ENCODE measurements at regions not wholly inside any gene's neighbourhood (a gene's known extent, or its start where the extent isn't known, plus 50 kb on each side); places are given as distances from the start of the nearest gene placed in this dataset.

GRCh38 chr4:67234296-67234695 is 311.0 kb downstream of the CENPC start:
- DNase-seq (ENCODE audit: low read depth): no peak

DNA sequence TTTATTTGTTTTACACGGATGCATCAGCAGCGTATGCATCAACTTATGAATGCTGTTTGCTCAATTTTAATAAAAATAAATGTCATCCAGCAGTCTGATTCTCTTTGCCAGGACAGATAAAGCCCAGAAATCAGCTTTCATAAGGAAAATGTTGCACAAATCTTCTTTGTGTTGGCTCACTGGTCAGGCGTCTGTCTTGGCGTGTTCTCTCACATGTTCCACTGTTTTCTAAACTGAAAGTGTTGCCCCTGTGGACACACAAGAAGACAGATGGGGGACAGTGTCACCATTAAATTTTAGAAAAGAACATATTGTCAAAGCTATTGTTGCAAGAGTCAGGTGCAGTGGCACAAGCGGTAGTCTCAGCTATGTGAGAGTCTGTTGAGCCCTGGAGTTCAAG is 316.2 kb downstream of the CENPC start:
- DNase-seq (ENCODE audit: low read depth): no peak

GRCh38 chr4:67220861-67221260 is 324.4 kb downstream of the CENPC start:
- DNase-seq (ENCODE audit: low read depth): no peak

GRCh38 chr4:67218883-67219282 is 326.4 kb downstream of the CENPC start:
- no peak for DNase-seq (ENCODE audit: low read depth)

DNA sequence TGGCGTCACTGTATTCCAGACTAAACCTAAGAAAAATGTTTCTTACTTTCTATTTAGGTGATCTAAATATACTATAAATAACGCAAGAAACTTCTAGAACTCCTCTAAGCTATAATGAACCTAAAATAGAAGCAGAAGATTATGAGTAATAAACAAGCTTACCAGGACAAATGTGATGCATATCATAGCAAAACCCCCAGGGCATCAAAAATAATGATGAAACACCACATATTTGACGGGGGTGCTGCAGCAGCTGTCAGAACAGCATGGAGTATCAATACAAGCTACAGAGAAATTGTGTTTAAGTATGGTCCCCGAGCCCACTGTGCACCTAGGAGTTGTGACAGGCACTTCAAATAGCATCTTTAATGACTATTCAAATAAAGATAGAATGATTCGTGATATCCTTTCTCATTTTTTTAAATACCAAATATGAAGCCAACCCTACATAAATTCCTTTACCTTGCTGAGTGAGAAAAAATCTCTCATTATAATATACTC is 337.3 kb downstream of the CENPC start:
- DNase-seq (ENCODE audit: low read depth): no peak

GRCh38 chr4:67204441-67204840 is 340.9 kb downstream of the CENPC start:
- no peak for DNase-seq (ENCODE audit: low read depth)

DNA sequence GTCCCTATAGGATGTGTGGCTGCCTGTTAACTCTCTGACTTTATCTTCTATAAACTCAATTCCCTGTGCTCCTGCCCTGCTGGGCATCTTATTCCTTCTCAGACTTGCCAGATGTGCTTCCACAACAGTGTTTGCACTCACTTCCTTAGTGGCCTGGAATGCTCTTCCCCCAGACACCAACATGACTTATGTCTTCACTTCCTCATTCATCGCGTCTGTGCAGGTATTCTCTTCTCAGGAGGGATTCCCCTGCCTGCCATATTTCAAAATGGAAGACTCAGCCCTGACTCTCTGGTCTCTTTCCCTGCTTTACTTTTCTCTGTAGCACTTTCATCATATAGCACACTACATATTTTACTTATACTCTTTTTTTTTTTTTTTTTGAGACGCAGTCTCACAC is 344.0 kb downstream of the CENPC start:
- no peak for DNase-seq (ENCODE audit: low read depth)

DNA sequence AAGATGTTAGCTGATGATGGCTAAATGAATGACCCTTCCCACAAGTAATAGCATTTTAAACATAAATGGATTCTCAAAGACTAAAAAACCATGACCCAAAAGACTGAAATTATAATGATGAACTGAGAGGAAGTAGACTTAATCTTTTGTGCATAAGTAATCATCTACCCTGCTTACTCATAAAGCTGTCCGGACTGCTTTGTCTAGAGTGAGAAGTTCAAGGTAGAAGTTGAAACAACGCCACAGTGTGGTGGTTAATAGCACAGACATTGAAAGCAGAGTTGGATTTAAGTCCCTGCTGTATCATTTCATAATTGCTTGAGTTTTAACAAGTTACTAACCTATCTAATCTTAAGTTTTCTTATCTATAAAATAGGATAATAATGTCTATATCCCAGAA is 346.6 kb downstream of the CENPC start:
- DNase-seq (ENCODE audit: low read depth): no peak

GRCh38 chr4:67167849-67168248 is 377.5 kb downstream of the CENPC start:
- DNase-seq (ENCODE audit: low read depth): no peak

DNA sequence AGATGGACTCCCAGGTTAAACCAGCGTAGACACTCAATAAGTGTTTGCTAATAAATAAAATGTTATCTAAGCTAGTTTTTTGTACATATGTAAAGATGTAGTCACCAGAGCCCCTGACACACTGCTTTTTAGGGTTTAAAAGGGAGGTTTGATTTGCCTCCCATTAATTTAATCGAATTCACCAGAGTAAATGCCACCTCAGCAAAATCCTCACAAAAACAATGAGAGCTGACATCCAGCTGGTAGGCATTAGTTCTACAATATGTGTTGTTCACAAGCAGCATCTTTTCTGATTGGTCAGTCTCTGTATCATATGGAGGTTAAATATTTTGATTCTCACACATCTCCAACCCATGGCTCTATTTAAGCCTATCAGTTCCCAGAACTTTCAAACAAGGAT is 382.6 kb downstream of the CENPC start:
- DNase-seq (ENCODE audit: low read depth): no peak

DNA sequence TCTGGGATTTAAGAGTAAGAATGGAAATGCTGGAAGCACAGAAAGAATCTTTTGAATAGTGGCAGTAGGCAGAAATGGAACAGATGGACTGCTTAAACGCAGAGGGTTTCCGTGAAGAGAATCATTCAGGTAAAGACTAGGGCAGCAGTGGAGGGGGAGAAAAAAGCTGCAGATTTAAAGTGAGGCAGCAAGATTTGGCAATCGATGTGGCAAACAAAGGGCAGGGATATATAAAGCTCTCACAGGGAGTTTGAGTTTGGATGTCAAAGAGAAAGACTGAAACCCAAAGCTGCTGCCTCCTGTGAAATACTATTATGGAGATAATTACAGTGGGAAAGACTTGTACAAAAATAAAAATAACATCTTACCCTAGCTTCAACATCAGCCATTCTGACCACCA is 384.0 kb downstream of the CENPC start:
- DNase-seq (ENCODE audit: low read depth): no peak

DNA sequence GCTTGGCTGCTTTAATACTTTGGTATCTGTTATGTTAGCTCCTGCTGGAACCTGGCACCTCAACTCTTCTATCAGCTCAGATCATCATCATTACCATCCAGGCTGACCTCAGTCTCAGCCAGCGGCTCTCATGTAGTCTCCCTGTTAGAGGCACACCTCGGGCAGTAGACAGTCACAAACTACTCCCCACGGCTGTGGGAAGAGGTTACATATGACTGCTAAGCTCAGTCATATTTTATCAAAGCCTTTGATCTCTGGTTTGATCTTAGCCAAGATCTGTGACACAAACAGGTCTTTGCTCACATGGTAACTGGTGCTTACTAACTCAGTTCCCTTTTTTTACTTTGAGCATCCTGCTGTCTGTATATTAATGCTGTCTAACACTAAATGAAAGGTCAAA is 384.9 kb downstream of the CENPC start:
- DNase-seq (ENCODE audit: low read depth): no peak

DNA sequence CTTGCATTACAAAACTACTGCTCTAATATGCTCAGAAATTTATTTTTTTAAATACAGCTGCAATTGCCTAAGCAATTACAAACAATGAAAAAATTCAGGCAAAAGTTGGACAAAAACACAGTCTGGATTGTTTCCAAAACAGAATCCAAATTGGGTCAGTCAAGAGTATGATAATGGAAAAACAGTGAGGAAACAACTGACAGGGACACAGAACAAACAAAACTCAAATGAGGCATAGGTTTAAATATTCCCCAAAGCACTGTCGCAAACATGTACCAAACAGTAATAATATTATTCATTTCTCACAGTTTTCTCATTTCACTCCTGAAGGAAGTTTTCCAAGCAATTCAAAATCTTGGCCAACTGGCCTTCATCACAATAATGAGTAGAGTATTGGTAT is 386.6 kb downstream of the CENPC start:
- no peak for DNase-seq (ENCODE audit: low read depth)

DNA sequence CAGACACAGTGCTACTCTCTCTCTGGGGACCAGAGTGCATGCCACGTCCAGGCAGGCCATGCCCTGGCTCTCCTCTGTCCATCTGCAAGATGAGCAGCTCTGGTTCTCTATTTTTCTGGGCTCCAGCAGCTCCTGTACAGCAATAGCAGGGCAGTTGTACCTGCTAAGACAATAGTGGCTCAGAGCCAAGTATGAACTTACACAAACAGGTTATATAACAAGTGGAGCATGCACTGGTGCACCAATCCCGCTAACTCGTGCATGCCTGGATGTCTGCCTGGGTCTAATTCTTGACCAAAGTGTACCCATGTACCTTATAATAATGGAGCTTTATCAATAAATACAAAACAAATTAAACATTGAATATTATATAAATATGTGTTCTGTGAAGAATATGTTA is 392.3 kb downstream of the CENPC start:
- no peak for DNase-seq (ENCODE audit: low read depth)

GRCh38 chr4:67151376-67152343 is 393.6 kb downstream of the CENPC start:
- DNase-seq (ENCODE audit: low read depth): no peak

GRCh38 chr4:67141586-67141985 is 403.7 kb downstream of the CENPC start:
- DNase-seq (ENCODE audit: low read depth): no peak

DNA sequence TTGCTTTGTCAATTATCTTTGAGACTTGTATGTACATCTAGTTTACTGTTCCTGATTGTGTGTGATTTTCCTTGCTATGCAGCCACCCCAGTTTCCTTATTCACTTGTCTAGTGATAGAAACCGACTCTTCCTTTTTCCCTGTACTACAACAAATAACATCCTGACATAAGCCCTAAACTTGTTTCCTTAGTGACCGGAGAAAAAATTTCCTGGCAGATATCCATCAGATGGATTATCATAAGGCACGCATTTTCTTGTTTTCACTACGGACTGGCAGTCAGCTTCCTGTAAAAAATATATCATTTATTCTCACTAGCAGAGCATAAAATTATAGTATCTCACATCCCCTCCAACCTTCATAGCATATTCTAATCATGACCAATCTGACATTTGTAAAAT is 410.7 kb downstream of the CENPC start:
- DNase-seq (ENCODE audit: low read depth): no peak

DNA sequence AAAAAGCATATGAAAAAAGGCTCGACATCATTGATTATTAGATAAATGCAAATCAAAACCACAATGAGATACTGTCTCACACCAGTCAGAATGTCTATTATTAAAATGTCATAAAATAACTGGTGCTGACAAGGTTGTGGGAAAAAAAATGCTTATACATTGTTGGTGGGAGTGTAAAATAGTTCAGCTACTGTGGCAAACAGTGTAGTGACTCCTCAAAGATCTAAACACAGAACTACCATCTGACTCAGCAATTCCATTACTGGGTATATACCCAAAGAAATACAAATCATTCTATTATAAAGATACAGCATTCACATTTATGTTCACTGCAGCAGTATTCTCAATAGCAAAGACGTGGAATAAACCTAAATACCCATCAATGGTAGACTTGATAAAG is 412.1 kb downstream of the CENPC start:
- DNase-seq (ENCODE audit: low read depth): no peak

DNA sequence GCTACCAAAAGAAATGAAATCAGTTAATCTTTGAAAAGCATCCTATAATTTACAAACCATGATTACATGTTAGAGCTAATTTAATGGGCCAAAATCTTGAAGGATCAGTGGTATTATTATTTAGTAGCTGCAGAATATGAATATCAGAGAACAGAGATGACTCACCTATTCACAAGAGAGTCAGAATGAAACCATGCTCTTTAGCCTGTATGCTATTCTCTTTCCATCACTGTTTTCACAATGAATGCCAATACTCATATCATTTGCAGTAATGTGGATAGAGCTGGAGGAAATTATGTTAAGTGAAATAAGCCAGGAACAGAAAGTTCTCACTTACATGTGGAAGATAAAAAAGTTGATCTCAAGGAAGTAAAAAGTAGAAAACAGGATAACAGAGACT is 414.1 kb downstream of the CENPC start:
- DNase-seq (ENCODE audit: low read depth): no peak

DNA sequence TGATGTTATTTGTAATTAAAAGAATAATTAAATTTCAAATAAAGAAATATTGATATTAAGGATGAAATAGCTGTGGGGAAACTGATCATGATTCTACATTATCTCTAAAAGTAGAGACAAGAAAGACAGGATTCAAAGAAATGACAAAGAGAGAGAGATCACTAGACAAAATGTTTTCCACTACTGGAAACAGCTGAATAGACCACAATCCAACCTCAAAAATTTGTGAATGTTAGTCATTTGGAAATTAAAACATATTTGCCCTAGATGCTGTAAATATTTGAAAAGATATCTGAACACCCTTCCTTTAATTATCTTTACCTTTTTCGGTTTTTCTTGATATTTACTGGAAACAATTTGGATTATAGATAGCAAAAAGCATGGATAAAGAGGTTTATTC is 414.9 kb downstream of the CENPC start:
- DNase-seq (ENCODE audit: low read depth): no peak

DNA sequence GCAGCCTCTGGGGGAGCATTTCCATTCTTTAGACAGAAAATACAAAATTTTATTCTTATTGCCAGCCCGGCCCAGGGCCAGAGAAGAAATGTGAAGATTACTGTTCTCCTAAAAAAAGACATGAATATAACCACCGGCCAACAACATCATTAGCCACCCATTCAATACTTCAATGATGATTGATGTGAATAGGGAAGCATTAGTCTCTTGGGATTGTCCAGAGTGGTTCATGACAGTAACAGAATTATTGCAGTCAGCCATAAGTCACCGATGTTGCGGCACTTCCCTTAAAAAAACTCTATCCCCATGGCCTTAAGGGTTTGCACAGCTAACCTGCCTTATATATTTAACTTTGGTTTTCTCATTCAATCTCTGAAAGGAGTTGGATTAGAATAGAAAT is 418.7 kb downstream of the CENPC start:
- no peak for DNase-seq (ENCODE audit: low read depth)

DNA sequence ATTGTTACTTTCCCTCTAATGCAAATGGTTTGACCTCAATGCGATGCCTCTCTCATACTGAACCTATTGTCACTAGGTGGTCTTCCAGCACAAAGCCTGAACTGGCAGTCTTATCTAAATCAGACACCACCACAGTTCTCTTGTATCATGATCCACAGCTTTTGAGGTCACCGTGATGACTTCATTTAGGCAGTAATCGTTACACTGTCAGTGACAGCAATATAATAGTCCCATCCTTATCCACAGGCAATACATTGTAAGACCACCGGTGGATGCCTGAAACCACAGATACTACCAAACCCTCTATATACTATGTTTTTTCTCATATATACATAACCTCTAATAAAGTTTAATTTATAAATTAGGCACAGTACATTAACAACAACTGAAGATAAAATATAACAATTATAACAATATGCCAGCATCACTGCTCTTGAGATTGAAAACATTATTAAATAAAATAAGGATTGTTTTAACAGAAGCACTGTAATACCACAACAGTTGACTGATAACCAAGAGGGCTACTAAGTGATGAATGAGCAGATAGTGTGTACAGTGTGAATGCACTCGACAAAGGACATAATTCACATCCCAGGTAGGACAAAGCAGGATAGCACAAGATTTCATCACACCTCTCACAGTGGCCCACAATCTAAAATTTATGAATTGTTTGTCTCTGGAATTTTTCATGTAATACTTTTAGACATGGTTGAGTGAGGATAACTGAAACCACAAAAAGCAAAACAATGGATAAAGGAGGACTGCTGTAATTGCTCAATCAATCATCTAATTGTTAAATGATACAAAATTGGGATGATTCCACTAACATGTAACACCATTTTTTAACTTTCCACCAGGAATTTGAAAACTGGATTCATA is 419.4 kb downstream of the CENPC start:
- DNase-seq (ENCODE audit: low read depth): no peak

- DNase-seq (ENCODE audit: low read depth): no peak
These were observed 420.6 kb downstream of the CENPC start for GRCh38 chr4:67124716-67125115.
